Right lobe of liver (tissue), 4 donors: ENCODE measurements at regions not wholly inside any gene's neighbourhood (a gene's known extent, or its start where the extent isn't known, plus 50 kb on each side); places are given as distances from the start of the nearest gene placed in this dataset.

ENCODE experiments used
- POLR2A ChIP-seq: fragments of 450-650 bp; IDR thresholded peaks from one replicate; pipeline ENCODE4 v1.6.1; 2017; ENCODE audit warnings: antibody characterized with exemption, mild to moderate bottlenecking
- TF ChIP-seq, protein P1 (sequence below), 4 donors: fragments of 200-600 bp in 3 of 4; fragments of 450-650 bp in 1 of 4; IDR thresholded peaks; one replicate each; pipeline versions ENCODE4 v1.5.1 to v1.8.0; 2016 to 2022; ENCODE audit warnings: antibody characterized with exemption in 4 of 4, mild to moderate bottlenecking in 2 of 4
- donor health status: DM: no; HTN: no; CAD: no.
- donor health status: DM: no; HTN: no; CAD: no.
- donor health status: DM: no; HTN: yes; CAD: no.

DNA sequence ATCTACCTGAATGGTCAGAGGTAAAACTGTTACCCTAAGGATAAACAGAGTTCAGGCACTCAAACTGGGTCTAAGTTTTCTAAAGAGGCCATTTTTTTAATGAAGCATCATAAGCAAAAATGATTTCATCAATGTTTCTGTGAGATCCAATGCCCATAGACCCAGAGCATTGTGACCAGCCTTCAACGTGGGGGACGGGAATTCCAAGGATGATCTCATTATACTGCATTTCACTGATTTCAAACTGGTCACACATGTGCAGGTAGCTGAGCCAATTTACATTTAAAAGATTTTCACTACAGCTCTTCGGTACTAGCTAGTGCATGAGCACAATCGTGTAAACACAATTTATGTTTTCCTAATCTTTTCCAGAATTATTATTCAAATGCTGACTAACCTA, 472.9 kb downstream of the DIPK2A start:
- TF ChIP-seq, protein P1, sequence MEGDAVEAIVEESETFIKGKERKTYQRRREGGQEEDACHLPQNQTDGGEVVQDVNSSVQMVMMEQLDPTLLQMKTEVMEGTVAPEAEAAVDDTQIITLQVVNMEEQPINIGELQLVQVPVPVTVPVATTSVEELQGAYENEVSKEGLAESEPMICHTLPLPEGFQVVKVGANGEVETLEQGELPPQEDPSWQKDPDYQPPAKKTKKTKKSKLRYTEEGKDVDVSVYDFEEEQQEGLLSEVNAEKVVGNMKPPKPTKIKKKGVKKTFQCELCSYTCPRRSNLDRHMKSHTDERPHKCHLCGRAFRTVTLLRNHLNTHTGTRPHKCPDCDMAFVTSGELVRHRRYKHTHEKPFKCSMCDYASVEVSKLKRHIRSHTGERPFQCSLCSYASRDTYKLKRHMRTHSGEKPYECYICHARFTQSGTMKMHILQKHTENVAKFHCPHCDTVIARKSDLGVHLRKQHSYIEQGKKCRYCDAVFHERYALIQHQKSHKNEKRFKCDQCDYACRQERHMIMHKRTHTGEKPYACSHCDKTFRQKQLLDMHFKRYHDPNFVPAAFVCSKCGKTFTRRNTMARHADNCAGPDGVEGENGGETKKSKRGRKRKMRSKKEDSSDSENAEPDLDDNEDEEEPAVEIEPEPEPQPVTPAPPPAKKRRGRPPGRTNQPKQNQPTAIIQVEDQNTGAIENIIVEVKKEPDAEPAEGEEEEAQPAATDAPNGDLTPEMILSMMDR (IDR thresholded peaks at IDR 0.05), result no peak
- no peak for TF ChIP-seq POLR2A
